H1 (cell line): ENCODE measurements at regions not wholly inside any gene's neighbourhood (a gene's known extent, or its start where the extent isn't known, plus 50 kb on each side); places are given as distances from the start of the nearest gene placed in this dataset.

Experiments
- CREB1 ChIP-seq: IDR thresholded peaks from 2 replicates; pipeline ENCODE4 v1.6.1; 2012; ENCODE audit warnings: inconsistent platforms
- E2F6 ChIP-seq: IDR thresholded peaks from 2 replicates; pipeline ENCODE4 v1.6.1; 2012; ENCODE audit warnings: inconsistent platforms
- EP300 ChIP-seq, 2 experiments: IDR thresholded peaks; 1 replicate in 1 of 2; 2 replicates in 1 of 2; pipeline ENCODE4 v1.6.1; 2011 to 2012; ENCODE audit warnings: low read depth in 2 of 2, low read length in 2 of 2, mild to moderate bottlenecking in 2 of 2, borderline replicate concordance in 1 of 2, inconsistent platforms in 1 of 2, moderate library complexity in 1 of 2
- MAX ChIP-seq: IDR thresholded peaks from 2 replicates; pipeline ENCODE4 v1.6.1; 2012; ENCODE audit warnings: inconsistent platforms
- RBBP5 ChIP-seq: IDR thresholded peaks from 2 replicates; pipeline ENCODE4 v1.7.1; 2012; ENCODE audit warnings: low read depth, mild to moderate bottlenecking, inconsistent platforms, low read length, moderate library complexity, borderline replicate concordance
- TCF12 ChIP-seq: IDR thresholded peaks from 2 replicates; pipeline ENCODE4 v1.6.1; 2011; ENCODE audit warnings: low read depth, mild to moderate bottlenecking, low read length
- TF ChIP-seq, protein P1 (sequence below): fragments of 300-600 bp; sonication (generic); IDR thresholded peaks from 2 replicates; pipeline ENCODE4 v1.7.1; 2012; ENCODE audit warnings: low read length, moderate library complexity, mild to moderate bottlenecking, inconsistent platforms; ENCODE audit not compliant: insufficient replicate concordance

GRCh38 chr11:57946628-57947027, 77.1 kb upstream of the OR9Q1 start (continued):
- TF ChIP-seq, protein P1, sequence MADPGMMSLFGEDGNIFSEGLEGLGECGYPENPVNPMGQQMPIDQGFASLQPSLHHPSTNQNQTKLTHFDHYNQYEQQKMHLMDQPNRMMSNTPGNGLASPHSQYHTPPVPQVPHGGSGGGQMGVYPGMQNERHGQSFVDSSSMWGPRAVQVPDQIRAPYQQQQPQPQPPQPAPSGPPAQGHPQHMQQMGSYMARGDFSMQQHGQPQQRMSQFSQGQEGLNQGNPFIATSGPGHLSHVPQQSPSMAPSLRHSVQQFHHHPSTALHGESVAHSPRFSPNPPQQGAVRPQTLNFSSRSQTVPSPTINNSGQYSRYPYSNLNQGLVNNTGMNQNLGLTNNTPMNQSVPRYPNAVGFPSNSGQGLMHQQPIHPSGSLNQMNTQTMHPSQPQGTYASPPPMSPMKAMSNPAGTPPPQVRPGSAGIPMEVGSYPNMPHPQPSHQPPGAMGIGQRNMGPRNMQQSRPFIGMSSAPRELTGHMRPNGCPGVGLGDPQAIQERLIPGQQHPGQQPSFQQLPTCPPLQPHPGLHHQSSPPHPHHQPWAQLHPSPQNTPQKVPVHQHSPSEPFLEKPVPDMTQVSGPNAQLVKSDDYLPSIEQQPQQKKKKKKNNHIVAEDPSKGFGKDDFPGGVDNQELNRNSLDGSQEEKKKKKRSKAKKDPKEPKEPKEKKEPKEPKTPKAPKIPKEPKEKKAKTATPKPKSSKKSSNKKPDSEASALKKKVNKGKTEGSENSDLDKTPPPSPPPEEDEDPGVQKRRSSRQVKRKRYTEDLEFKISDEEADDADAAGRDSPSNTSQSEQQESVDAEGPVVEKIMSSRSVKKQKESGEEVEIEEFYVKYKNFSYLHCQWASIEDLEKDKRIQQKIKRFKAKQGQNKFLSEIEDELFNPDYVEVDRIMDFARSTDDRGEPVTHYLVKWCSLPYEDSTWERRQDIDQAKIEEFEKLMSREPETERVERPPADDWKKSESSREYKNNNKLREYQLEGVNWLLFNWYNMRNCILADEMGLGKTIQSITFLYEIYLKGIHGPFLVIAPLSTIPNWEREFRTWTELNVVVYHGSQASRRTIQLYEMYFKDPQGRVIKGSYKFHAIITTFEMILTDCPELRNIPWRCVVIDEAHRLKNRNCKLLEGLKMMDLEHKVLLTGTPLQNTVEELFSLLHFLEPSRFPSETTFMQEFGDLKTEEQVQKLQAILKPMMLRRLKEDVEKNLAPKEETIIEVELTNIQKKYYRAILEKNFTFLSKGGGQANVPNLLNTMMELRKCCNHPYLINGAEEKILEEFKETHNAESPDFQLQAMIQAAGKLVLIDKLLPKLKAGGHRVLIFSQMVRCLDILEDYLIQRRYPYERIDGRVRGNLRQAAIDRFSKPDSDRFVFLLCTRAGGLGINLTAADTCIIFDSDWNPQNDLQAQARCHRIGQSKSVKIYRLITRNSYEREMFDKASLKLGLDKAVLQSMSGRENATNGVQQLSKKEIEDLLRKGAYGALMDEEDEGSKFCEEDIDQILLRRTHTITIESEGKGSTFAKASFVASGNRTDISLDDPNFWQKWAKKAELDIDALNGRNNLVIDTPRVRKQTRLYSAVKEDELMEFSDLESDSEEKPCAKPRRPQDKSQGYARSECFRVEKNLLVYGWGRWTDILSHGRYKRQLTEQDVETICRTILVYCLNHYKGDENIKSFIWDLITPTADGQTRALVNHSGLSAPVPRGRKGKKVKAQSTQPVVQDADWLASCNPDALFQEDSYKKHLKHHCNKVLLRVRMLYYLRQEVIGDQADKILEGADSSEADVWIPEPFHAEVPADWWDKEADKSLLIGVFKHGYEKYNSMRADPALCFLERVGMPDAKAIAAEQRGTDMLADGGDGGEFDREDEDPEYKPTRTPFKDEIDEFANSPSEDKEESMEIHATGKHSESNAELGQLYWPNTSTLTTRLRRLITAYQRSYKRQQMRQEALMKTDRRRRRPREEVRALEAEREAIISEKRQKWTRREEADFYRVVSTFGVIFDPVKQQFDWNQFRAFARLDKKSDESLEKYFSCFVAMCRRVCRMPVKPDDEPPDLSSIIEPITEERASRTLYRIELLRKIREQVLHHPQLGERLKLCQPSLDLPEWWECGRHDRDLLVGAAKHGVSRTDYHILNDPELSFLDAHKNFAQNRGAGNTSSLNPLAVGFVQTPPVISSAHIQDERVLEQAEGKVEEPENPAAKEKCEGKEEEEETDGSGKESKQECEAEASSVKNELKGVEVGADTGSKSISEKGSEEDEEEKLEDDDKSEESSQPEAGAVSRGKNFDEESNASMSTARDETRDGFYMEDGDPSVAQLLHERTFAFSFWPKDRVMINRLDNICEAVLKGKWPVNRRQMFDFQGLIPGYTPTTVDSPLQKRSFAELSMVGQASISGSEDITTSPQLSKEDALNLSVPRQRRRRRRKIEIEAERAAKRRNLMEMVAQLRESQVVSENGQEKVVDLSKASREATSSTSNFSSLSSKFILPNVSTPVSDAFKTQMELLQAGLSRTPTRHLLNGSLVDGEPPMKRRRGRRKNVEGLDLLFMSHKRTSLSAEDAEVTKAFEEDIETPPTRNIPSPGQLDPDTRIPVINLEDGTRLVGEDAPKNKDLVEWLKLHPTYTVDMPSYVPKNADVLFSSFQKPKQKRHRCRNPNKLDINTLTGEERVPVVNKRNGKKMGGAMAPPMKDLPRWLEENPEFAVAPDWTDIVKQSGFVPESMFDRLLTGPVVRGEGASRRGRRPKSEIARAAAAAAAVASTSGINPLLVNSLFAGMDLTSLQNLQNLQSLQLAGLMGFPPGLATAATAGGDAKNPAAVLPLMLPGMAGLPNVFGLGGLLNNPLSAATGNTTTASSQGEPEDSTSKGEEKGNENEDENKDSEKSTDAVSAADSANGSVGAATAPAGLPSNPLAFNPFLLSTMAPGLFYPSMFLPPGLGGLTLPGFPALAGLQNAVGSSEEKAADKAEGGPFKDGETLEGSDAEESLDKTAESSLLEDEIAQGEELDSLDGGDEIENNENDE: no peak
- TF ChIP-seq MAX (no peak), RBBP5 (no peak), CREB1 (no peak), TCF12 (no peak), E2F6 (no peak), EP300 (IDR thresholded peaks at IDR 0.05; ENCODE audit: borderline replicate concordance in 1 of 2, low read depth in 2 of 2, low read length in 2 of 2) (no peak)
